ENCODE measurements at regions not wholly inside any gene's neighbourhood (a gene's known extent, or its start where the extent isn't known, plus 50 kb on each side); places are given as distances from the start of the nearest gene placed in this dataset.
"Not testable (repeated sequence)": the region's sequence is repeated elsewhere in the genome, so short reads cannot be mapped to it uniquely, and the experiment has no call there.

GRCh38 chr2:37569986-37570679 lies 101.3 kb downstream of the CDC42EP3 start:
- no peaks in the 10 kb centered on the region for H3K27me3 ChIP-seq
- H3K9me3 ChIP-seq (ENCODE audit: low read depth) = no peaks in the 10 kb centered on the region
- no peak for DNase-seq (ENCODE audit: low read depth in 1 of 2, low spot score in 1 of 2)
- H3K4me1 ChIP-seq (ENCODE audit: low read depth) = no peaks in the 10 kb centered on the region
- H3K27ac ChIP-seq = no peak overlapping the region
- H3K4me3 ChIP-seq = no peak overlapping the region
- TF ChIP-seq CTCF (IDR thresholded peaks at IDR 0.05; ENCODE audit: low read depth, low read length) = no peak
- H3K36me3 ChIP-seq = no peaks in the 10 kb centered on the region

GRCh38 chr2:37570773-37571586 lies 100.5 kb downstream of the CDC42EP3 start:
- H3K27ac ChIP-seq = no peak overlapping the region
- DNase-seq (ENCODE audit: low read depth in 1 of 2, low spot score in 1 of 2) = peak in 1 of 2 donors; percentile 65
- H3K4me1 ChIP-seq (ENCODE audit: low read depth) = no peaks in the 10 kb centered on the region
- no peaks in the 10 kb centered on the region for H3K27me3 ChIP-seq
- H3K4me3 ChIP-seq = no peak overlapping the region
- no peaks in the 10 kb centered on the region for H3K36me3 ChIP-seq
- TF ChIP-seq CTCF (IDR thresholded peaks at IDR 0.05; ENCODE audit: low read depth, low read length) = no peak
- no peaks in the 10 kb centered on the region for H3K9me3 ChIP-seq (ENCODE audit: low read depth)

GRCh38 chr2:37571587-37572136 lies 99.8 kb downstream of the CDC42EP3 start:
- TF ChIP-seq CTCF (IDR thresholded peaks at IDR 0.05; ENCODE audit: low read depth, low read length) = no peak

GRCh38 chr2:37573451-37574388 lies 97.7 kb downstream of the CDC42EP3 start:
- H3K27ac ChIP-seq = no peak overlapping the region
- no peak for TF ChIP-seq CTCF (IDR thresholded peaks at IDR 0.05; ENCODE audit: low read depth, low read length)
- no peak overlapping the region for H3K4me3 ChIP-seq
- no peaks in the 10 kb centered on the region for H3K4me1 ChIP-seq (ENCODE audit: low read depth)
- no peak for DNase-seq (ENCODE audit: low read depth in 1 of 2, low spot score in 1 of 2)
- no peaks in the 10 kb centered on the region for H3K36me3 ChIP-seq
- no peaks in the 10 kb centered on the region for H3K27me3 ChIP-seq
- H3K9me3 ChIP-seq (ENCODE audit: low read depth) = no peaks in the 10 kb centered on the region

More at GRCh38 chr2:37571587-37572136, 99.8 kb downstream of the CDC42EP3 start:
- DNase-seq (ENCODE audit: low read depth in 1 of 2, low spot score in 1 of 2) = no peak
- H3K27me3 ChIP-seq = no peaks in the 10 kb centered on the region
- H3K9me3 ChIP-seq (ENCODE audit: low read depth) = no peaks in the 10 kb centered on the region
- H3K4me1 ChIP-seq (ENCODE audit: low read depth) = no peaks in the 10 kb centered on the region
- H3K27ac ChIP-seq = no peak overlapping the region
- no peak overlapping the region for H3K4me3 ChIP-seq
- no peaks in the 10 kb centered on the region for H3K36me3 ChIP-seq

GRCh38 chr2:37575780-37576179 lies 95.7 kb downstream of the CDC42EP3 start:
- TF ChIP-seq CTCF (IDR thresholded peaks at IDR 0.05; ENCODE audit: low read depth, low read length) = peak; percentile 15
- H3K4me3 ChIP-seq = no peak overlapping the region

GRCh38 chr2:37576194-37576593 lies 95.2 kb downstream of the CDC42EP3 start:
- H3K27me3 ChIP-seq; H3K4me3 ChIP-seq; H3K27ac ChIP-seq; H3K4me1 ChIP-seq (ENCODE audit: low read depth); DNase-seq (ENCODE audit: low read depth in 1 of 2, low spot score in 1 of 2); H3K36me3 ChIP-seq; H3K9me3 ChIP-seq (ENCODE audit: low read depth): not testable (repeated sequence)

More at GRCh38 chr2:37575780-37576179, 95.7 kb downstream of the CDC42EP3 start:
- Histone ChIP-seq H3K36me3 (no peaks in the 10 kb centered on the region), H3K27ac (no peak overlapping the region), H3K27me3 (no peaks in the 10 kb centered on the region), H3K4me1 (ENCODE audit: low read depth) (no peaks in the 10 kb centered on the region), H3K9me3 (ENCODE audit: low read depth) (no peaks in the 10 kb centered on the region)
- DNase-seq (ENCODE audit: low read depth in 1 of 2, low spot score in 1 of 2) = no peak

Measured in cardiac muscle cell (in vitro differentiated cells and primary cell).